ENCODE measurements at regions not wholly inside any gene's neighbourhood (a gene's known extent, or its start where the extent isn't known, plus 50 kb on each side); places are given as distances from the start of the nearest gene placed in this dataset.

- TF ChIP-seq, protein P1, sequence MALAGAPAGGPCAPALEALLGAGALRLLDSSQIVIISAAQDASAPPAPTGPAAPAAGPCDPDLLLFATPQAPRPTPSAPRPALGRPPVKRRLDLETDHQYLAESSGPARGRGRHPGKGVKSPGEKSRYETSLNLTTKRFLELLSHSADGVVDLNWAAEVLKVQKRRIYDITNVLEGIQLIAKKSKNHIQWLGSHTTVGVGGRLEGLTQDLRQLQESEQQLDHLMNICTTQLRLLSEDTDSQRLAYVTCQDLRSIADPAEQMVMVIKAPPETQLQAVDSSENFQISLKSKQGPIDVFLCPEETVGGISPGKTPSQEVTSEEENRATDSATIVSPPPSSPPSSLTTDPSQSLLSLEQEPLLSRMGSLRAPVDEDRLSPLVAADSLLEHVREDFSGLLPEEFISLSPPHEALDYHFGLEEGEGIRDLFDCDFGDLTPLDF (CRISPR knock-in tag; IDR thresholded peaks at IDR 0.05) = no peak
- TF ChIP-seq KLF6 (CRISPR knock-in tag; IDR thresholded peaks at IDR 0.05) = no peak
- TF ChIP-seq HNRNPH1 (optimal IDR thresholded peaks at IDR 0.05; ENCODE audit: low read depth, low read length) = no peak
- TF ChIP-seq JUN (CRISPR knock-in tag; IDR thresholded peaks at IDR 0.05) = no peak
- TF ChIP-seq FOSL2 (CRISPR knock-in tag; IDR thresholded peaks at IDR 0.05) = no peak
- TF ChIP-seq CBX2 (IDR thresholded peaks at IDR 0.05; ENCODE audit: low read depth, low read length) = no peak
- TF ChIP-seq CBX2 (CRISPR knock-in tag; IDR thresholded peaks at IDR 0.05; ENCODE audit: low read depth) = no peak
- no peak for TF ChIP-seq CTCF (CRISPR knock-in tag; IDR thresholded peaks at IDR 0.05)
- no peak for TF ChIP-seq SETDB1 (CRISPR knock-in tag; IDR thresholded peaks at IDR 0.05; ENCODE audit: borderline replicate concordance)
- TF ChIP-seq PHF21A (CRISPR knock-in tag; IDR thresholded peaks at IDR 0.05) = no peak
- no peak for TF ChIP-seq NR3C1 (CRISPR knock-in tag; IDR thresholded peaks at IDR 0.05)
- no peak for TF ChIP-seq SMAD9 (CRISPR knock-in tag; IDR thresholded peaks at IDR 0.05)
- no peak for TF ChIP-seq ZNF441 (CRISPR knock-in tag; IDR thresholded peaks at IDR 0.05; ENCODE audit: borderline replicate concordance)
- no peak for TF ChIP-seq SMC3 (IDR thresholded peaks at IDR 0.05; ENCODE audit: low read length)
- no peak for TF ChIP-seq LRRFIP1 (CRISPR knock-in tag; conservative IDR thresholded peaks at IDR 0.05)
Observed at GRCh38 chr14:51552275-51552674, 99.4 kb upstream of the FRMD6 start.

All from HepG2 (cell line).